ENCODE measurements at regions not wholly inside any gene's neighbourhood (a gene's known extent, or its start where the extent isn't known, plus 50 kb on each side); places are given as distances from the start of the nearest gene placed in this dataset.

- no peak for FAIRE-seq
- DNase-seq (ENCODE audit: low spot score), result no peak
Observed at GRCh38 chr5:4442221-4442620, 697.9 kb upstream of the ADAMTS16 start.

GRCh38 chr5:4447657-4448056 lies 692.5 kb upstream of the ADAMTS16 start:
- DNase-seq (ENCODE audit: low spot score), result no peak
- FAIRE-seq, result no peak

GRCh38 chr5:4453655-4454054 lies 686.5 kb upstream of the ADAMTS16 start:
- FAIRE-seq, result no peak

GRCh38 chr5:4479426-4479825 lies 660.7 kb upstream of the ADAMTS16 start:
- FAIRE-seq, result no peak
- no peak for DNase-seq (ENCODE audit: low spot score)

More at GRCh38 chr5:4453655-4454054, 686.5 kb upstream of the ADAMTS16 start:
- DNase-seq (ENCODE audit: low spot score), result no peak

GRCh38 chr5:4480528-4481349 lies 659.4 kb upstream of the ADAMTS16 start:
- DNase-seq (ENCODE audit: low spot score) (no peak), FAIRE-seq (no peak)

GRCh38 chr5:4487581-4487980 lies 652.5 kb upstream of the ADAMTS16 start:
- no peak for DNase-seq (ENCODE audit: low spot score)
- no peak for FAIRE-seq

- FAIRE-seq (peak; percentile 92), DNase-seq (ENCODE audit: low spot score) (peak; percentile 88)
Observed at GRCh38 chr5:4511996-4512656, 628.0 kb upstream of the ADAMTS16 start.

- no peak for FAIRE-seq
- DNase-seq (ENCODE audit: low spot score), result no peak
Observed at GRCh38 chr5:4513381-4513780, 626.7 kb upstream of the ADAMTS16 start.

GRCh38 chr5:4514067-4514648 lies 626.0 kb upstream of the ADAMTS16 start:
- no peak for DNase-seq (ENCODE audit: low spot score)

GRCh38 chr5:4518903-4519672 lies 621.0 kb upstream of the ADAMTS16 start:
- no peak for DNase-seq (ENCODE audit: low spot score)
- FAIRE-seq, result no peak

More at GRCh38 chr5:4514067-4514648, 626.0 kb upstream of the ADAMTS16 start:
- no peak for FAIRE-seq

- DNase-seq (ENCODE audit: low spot score) (no peak), FAIRE-seq (no peak)
Observed at GRCh38 chr5:4520559-4520958, 619.6 kb upstream of the ADAMTS16 start.

GRCh38 chr5:4523038-4523437 lies 617.1 kb upstream of the ADAMTS16 start:
- FAIRE-seq, result peak; percentile 23
- no peak for DNase-seq (ENCODE audit: low spot score)

- peak; percentile 23 for FAIRE-seq
- DNase-seq (ENCODE audit: low spot score), result no peak
Observed at GRCh38 chr5:4531756-4532704, 608.1 kb upstream of the ADAMTS16 start.

GRCh38 chr5:4532705-4533080 lies 607.4 kb upstream of the ADAMTS16 start:
- no peak for DNase-seq (ENCODE audit: low spot score)
- FAIRE-seq, result no peak

GRCh38 chr5:4533457-4534105 lies 606.5 kb upstream of the ADAMTS16 start:
- DNase-seq (ENCODE audit: low spot score) (no peak), FAIRE-seq (no peak)

- DNase-seq (ENCODE audit: low spot score), result no peak
- no peak for FAIRE-seq
Observed at GRCh38 chr5:4537489-4537888, 602.6 kb upstream of the ADAMTS16 start.

- DNase-seq (ENCODE audit: low spot score) (no peak), FAIRE-seq (no peak)
Observed at GRCh38 chr5:4540375-4541173, 599.6 kb upstream of the ADAMTS16 start.

- DNase-seq (ENCODE audit: low spot score) (no peak), FAIRE-seq (no peak)
Observed at GRCh38 chr5:4541334-4541733, 598.8 kb upstream of the ADAMTS16 start.

- DNase-seq (ENCODE audit: low spot score), result no peak
Observed at GRCh38 chr5:4542145-4542778, 597.9 kb upstream of the ADAMTS16 start.

More at GRCh38 chr5:4542145-4542778, 597.9 kb upstream of the ADAMTS16 start:
- no peak for FAIRE-seq

Measured in urothelium cell line (cell line).